CD4-positive, alpha-beta T cell (primary cell): ENCODE measurements at regions not wholly inside any gene's neighbourhood (a gene's known extent, or its start where the extent isn't known, plus 50 kb on each side); places are given as distances from the start of the nearest gene placed in this dataset.

Source experiments
- ATAC-seq: fragments of 200-7000 bp; cut with Tn5 transposase; one replicate; pipeline ENCODE4 v1.10.0; 2022; ENCODE audit warnings: mild to moderate bottlenecking; ENCODE audit not compliant: poor library complexity
- CTCF ChIA-PET: fragments of 350-600 bp; sonication (Branson Sonifier 250); formaldehyde crosslinking; loops from one replicate; lab custom pipeline; 2021; ENCODE audit warnings: antibody characterized with exemption, inconsistent platforms; lab: Charles Lee
- POLR2A ChIA-PET: fragments of 350-600 bp; sonication (Branson Sonifier 250); formaldehyde crosslinking; loops from one replicate; lab custom pipeline; 2021; ENCODE audit warnings: antibody characterized with exemption, inconsistent platforms; lab: Charles Lee
- DNase-seq, 14 experiments: peaks; one replicate each; pipeline ENCODE4 v3.0.0-alpha.2; 2013 to 2020; ENCODE audit warnings: mixed read lengths in 2 of 14
- H3K27ac ChIP-seq, 2 donors: one replicate each; pipeline versions ENCODE4 v1.5.1 to v1.7.0; 2013; ENCODE audit warnings: low read length in 2 of 2, low read depth in 1 of 2, mild to moderate bottlenecking in 1 of 2
- H3K27me3 ChIP-seq, 2 experiments: 1 replicate in 1 of 2; 2 replicates in 1 of 2; pipeline versions ENCODE4 v1.6.1 to v1.7.0; 2013; ENCODE audit warnings: low read length in 2 of 2, control low read depth in 1 of 2, mild to moderate bottlenecking in 1 of 2, moderate library complexity in 1 of 2; ENCODE audit not compliant: insufficient read depth in 2 of 2, control insufficient read depth in 1 of 2
- H3K36me3 ChIP-seq: one replicate; pipeline ENCODE4 v1.6.1; 2013; ENCODE audit warnings: low read length, control low read depth; ENCODE audit not compliant: insufficient read depth
- H3K4me1 ChIP-seq: one replicate; pipeline ENCODE4 v1.6.1; 2013; ENCODE audit warnings: low read length, control low read depth; ENCODE audit not compliant: insufficient read depth
- H3K4me3 ChIP-seq: one replicate; pipeline ENCODE4 v1.5.1; 2013; ENCODE audit warnings: mild to moderate bottlenecking, low read length, moderate library complexity
- H3K9me3 ChIP-seq, 2 experiments: 1 replicate in 1 of 2; 2 replicates in 1 of 2; pipeline versions ENCODE4 v1.6.1 to v1.7.0; 2013; ENCODE audit warnings: low read length in 2 of 2, mild to moderate bottlenecking in 2 of 2, control low read depth in 1 of 2, moderate library complexity in 1 of 2; ENCODE audit not compliant: control insufficient read depth in 1 of 2, insufficient read depth in 1 of 2
- H3K27ac Mint-ChIP-seq: one replicate; pipeline ENCODE4 v1.8.0; 2020; ENCODE audit warnings: mixed read lengths
- H3K27me3 Mint-ChIP-seq: one replicate; pipeline ENCODE4 v1.8.0; 2021; ENCODE audit warnings: mixed read lengths
- H3K36me3 Mint-ChIP-seq: one replicate; pipeline ENCODE4 v1.8.0; 2021; ENCODE audit warnings: low read depth, mixed read lengths
- H3K4me1 Mint-ChIP-seq: one replicate; pipeline ENCODE4 v1.8.0; 2021; ENCODE audit warnings: low read depth, mixed read lengths
- H3K4me3 Mint-ChIP-seq: one replicate; pipeline ENCODE4 v1.8.0; 2020; ENCODE audit warnings: mild to moderate bottlenecking, mixed read lengths
- H3K9me3 Mint-ChIP-seq: one replicate; pipeline ENCODE4 v1.8.0; 2020; ENCODE audit warnings: mixed read lengths
- intact Hi-C, 2 experiments: fragments of 100-400 bp; cut with DNase I in 1 of 2; cut with micrococcal nuclease in 1 of 2; formaldehyde crosslinking; loops; one replicate each; pipeline versions ENCODE4 v1.15.1 to v1.9.0; 2023 to 2025; cut with DNase I, micrococcal nuclease
- TF ChIP-seq, protein P1 (sequence below): fragments of 200-600 bp; IDR thresholded peaks from one replicate; pipeline ENCODE4 v1.8.0; 2022; ENCODE audit warnings: antibody characterized with exemption, mild to moderate bottlenecking

DNA sequence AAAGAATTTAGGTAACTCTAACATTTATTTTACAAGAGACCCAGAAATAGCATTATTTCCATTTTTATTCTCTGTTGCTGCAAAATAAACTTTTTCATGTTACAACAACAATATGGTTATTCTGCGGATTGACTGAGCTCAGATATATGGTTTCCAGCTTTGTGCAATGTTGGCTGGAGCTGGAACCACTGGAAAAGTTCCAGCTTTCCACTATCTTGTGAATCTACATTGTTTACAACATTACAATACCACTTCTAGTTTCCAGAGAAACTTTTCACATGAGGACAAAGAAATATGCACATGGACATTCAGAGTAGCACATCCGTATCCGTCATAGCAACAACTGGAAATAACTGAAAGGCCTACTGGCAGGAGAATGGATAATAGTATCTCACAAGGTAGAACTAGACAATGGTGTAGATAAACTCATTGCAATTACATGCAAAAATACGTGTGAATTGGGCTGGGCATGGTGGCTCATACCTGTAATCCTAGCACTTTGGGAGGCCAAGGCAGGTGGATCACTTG, 436.1 kb upstream of the ADAMTS16 start:
- DNase-seq (no peak), ATAC-seq (no peak)
- ChIA-PET CTCF (no interaction called here), POLR2A (no interaction called here)
- intact Hi-C loops, result no loop called here
- no peak overlapping the region for H3K4me3 ChIP-seq
- Mint-ChIP-seq H3K36me3 (no peaks in the 10 kb centered on the region), H3K9me3 (peaks cover 2% of the 10 kb centered on the region), H3K4me1 (no peaks in the 10 kb centered on the region), H3K27ac (no peak overlapping the region), H3K27me3 (no peaks in the 10 kb centered on the region), H3K4me3 (no peak overlapping the region)
- H3K36me3 ChIP-seq, result no peaks in the 10 kb centered on the region
- no peaks in the 10 kb centered on the region for H3K9me3 ChIP-seq
- H3K4me1 ChIP-seq, result no peaks in the 10 kb centered on the region
- TF ChIP-seq, protein P1, sequence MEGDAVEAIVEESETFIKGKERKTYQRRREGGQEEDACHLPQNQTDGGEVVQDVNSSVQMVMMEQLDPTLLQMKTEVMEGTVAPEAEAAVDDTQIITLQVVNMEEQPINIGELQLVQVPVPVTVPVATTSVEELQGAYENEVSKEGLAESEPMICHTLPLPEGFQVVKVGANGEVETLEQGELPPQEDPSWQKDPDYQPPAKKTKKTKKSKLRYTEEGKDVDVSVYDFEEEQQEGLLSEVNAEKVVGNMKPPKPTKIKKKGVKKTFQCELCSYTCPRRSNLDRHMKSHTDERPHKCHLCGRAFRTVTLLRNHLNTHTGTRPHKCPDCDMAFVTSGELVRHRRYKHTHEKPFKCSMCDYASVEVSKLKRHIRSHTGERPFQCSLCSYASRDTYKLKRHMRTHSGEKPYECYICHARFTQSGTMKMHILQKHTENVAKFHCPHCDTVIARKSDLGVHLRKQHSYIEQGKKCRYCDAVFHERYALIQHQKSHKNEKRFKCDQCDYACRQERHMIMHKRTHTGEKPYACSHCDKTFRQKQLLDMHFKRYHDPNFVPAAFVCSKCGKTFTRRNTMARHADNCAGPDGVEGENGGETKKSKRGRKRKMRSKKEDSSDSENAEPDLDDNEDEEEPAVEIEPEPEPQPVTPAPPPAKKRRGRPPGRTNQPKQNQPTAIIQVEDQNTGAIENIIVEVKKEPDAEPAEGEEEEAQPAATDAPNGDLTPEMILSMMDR, result no peak
- no peaks in the 10 kb centered on the region for H3K27me3 ChIP-seq
- no peak overlapping the region for H3K27ac ChIP-seq

DNA sequence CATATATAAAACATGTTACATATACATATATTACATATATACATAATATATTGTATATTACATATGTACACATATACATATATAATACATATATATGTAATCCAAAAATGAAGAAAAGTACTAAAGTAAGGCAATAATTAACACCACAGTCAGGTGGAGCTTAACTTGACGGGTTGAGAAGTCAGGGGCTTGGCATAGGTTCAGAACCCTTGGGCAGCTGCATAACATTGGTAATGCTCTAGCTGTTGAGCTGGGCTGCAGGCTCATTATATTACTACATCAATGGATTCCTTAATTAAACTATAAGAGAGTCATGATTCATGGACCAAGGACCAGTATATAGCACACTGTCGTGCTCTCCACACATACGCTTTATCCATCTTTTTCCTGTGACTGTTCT, 435.2 kb upstream of the ADAMTS16 start:
- no peaks in the 10 kb centered on the region for H3K36me3 ChIP-seq
- no peak for ATAC-seq
- no peaks in the 10 kb centered on the region for H3K27me3 ChIP-seq
- TF ChIP-seq, protein P1, result no peak
- H3K9me3 ChIP-seq, result peaks cover 0 to 5% of the 10 kb centered on the region in 2 experiments
- no peak overlapping the region for H3K27ac ChIP-seq
- no peaks in the 10 kb centered on the region for H3K4me1 ChIP-seq
- H3K4me3 ChIP-seq, result no peak overlapping the region
- Mint-ChIP-seq H3K36me3 (no peaks in the 10 kb centered on the region), H3K27ac (no peak overlapping the region), H3K27me3 (no peaks in the 10 kb centered on the region), H3K9me3 (no peaks in the 10 kb centered on the region), H3K4me1 (no peaks in the 10 kb centered on the region), H3K4me3 (no peak overlapping the region)
- ChIA-PET CTCF (no interaction called here), POLR2A (no interaction called here)
- no peak for DNase-seq
- intact Hi-C loops, result no loop called here

DNA sequence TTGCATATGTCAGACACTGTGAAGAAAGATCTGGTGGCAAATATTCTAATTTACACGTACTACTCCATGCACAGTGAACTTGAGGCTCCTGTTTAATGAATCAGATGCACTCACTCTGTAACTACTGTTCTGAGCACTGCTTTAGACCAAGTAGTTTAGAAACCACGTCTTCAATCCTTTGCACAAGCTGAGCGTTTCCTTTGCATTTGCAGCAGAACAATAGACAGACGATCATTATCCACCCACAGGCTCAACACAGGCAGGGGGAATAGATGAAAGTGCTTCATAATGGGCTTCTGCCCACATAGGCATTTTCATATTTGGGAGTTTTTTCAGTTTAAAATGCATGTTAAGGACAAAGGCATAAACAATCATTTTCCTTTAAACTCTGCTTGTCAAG, 423.3 kb upstream of the ADAMTS16 start:
- no peak overlapping the region for H3K4me3 ChIP-seq
- TF ChIP-seq, protein P1, result no peak
- Mint-ChIP-seq H3K36me3 (no peaks in the 10 kb centered on the region), H3K27me3 (no peaks in the 10 kb centered on the region), H3K9me3 (peaks cover 6% of the 10 kb centered on the region), H3K4me3 (no peak overlapping the region), H3K27ac (no peak overlapping the region), H3K4me1 (no peaks in the 10 kb centered on the region)
- intact Hi-C loops, result no loop called here
- ATAC-seq, result no peak
- no peaks in the 10 kb centered on the region for H3K27me3 ChIP-seq
- peaks cover 0 to 8% of the 10 kb centered on the region in 2 experiments for H3K9me3 ChIP-seq
- H3K4me1 ChIP-seq, result no peaks in the 10 kb centered on the region
- ChIA-PET POLR2A (no interaction called here), CTCF (no interaction called here)
- no peaks in the 10 kb centered on the region for H3K36me3 ChIP-seq
- no peak for DNase-seq
- no peak overlapping the region for H3K27ac ChIP-seq
